ENCODE measurements at regions not wholly inside any gene's neighbourhood (a gene's known extent, or its start where the extent isn't known, plus 50 kb on each side); places are given as distances from the start of the nearest gene placed in this dataset.

GRCh38 chr10:131587976-131588680, 276.6 kb upstream of the TCERG1L start:
- no peak for DNase-seq (ENCODE audit: extremely low read depth in 1 of 11, low read depth in 9 of 11, low spot score in 4 of 11)

- DNase-seq (ENCODE audit: extremely low read depth in 1 of 11, low read depth in 9 of 11, low spot score in 4 of 11) = no peak
Observed at GRCh38 chr10:131588704-131589220, 277.2 kb upstream of the TCERG1L start.

GRCh38 chr10:131590567-131590966, 279.0 kb upstream of the TCERG1L start:
- no peak for DNase-seq (ENCODE audit: extremely low read depth in 1 of 11, low read depth in 9 of 11, low spot score in 4 of 11)

GRCh38 chr10:131591936-131592335, 280.4 kb upstream of the TCERG1L start:
- DNase-seq (ENCODE audit: extremely low read depth in 1 of 11, low read depth in 9 of 11, low spot score in 4 of 11) = no peak

- DNase-seq (ENCODE audit: extremely low read depth in 1 of 11, low read depth in 9 of 11, low spot score in 4 of 11) = no peak
Observed at GRCh38 chr10:131609176-131609575, 291.6 kb upstream of the PPP2R2D start.

- no peak for DNase-seq (ENCODE audit: extremely low read depth in 1 of 11, low read depth in 9 of 11, low spot score in 4 of 11)
Observed at GRCh38 chr10:131615150-131615549, 285.7 kb upstream of the PPP2R2D start.

- no peak for DNase-seq (ENCODE audit: extremely low read depth in 1 of 11, low read depth in 9 of 11, low spot score in 4 of 11)
Observed at GRCh38 chr10:131616040-131616439, 284.8 kb upstream of the PPP2R2D start.

GRCh38 chr10:131617113-131617858, 283.5 kb upstream of the PPP2R2D start:
- DNase-seq (ENCODE audit: extremely low read depth in 1 of 11, low read depth in 9 of 11, low spot score in 4 of 11) = peak in 7 of 11 donors; percentile 3 to 31 (median 15)

- DNase-seq (ENCODE audit: extremely low read depth in 1 of 11, low read depth in 9 of 11, low spot score in 4 of 11) = no peak
Observed at GRCh38 chr10:131618587-131619267, 282.1 kb upstream of the PPP2R2D start.

- no peak for DNase-seq (ENCODE audit: extremely low read depth in 1 of 11, low read depth in 9 of 11, low spot score in 4 of 11)
Observed at GRCh38 chr10:131620314-131620713, 280.5 kb upstream of the PPP2R2D start.

GRCh38 chr10:131620904-131621303, 279.9 kb upstream of the PPP2R2D start:
- DNase-seq (ENCODE audit: extremely low read depth in 1 of 11, low read depth in 9 of 11, low spot score in 4 of 11) = no peak

GRCh38 chr10:131621784-131622624, 278.8 kb upstream of the PPP2R2D start:
- no peak for DNase-seq (ENCODE audit: extremely low read depth in 1 of 11, low read depth in 9 of 11, low spot score in 4 of 11)

- DNase-seq (ENCODE audit: extremely low read depth in 1 of 11, low read depth in 9 of 11, low spot score in 4 of 11) = no peak
Observed at GRCh38 chr10:131625041-131625440, 275.8 kb upstream of the PPP2R2D start.

- DNase-seq (ENCODE audit: extremely low read depth in 1 of 11, low read depth in 9 of 11, low spot score in 4 of 11) = no peak
Observed at GRCh38 chr10:131626274-131626673, 274.5 kb upstream of the PPP2R2D start.

GRCh38 chr10:131629026-131629770, 271.6 kb upstream of the PPP2R2D start:
- no peak for DNase-seq (ENCODE audit: extremely low read depth in 1 of 11, low read depth in 9 of 11, low spot score in 4 of 11)

GRCh38 chr10:131630772-131631258, 270.0 kb upstream of the PPP2R2D start:
- no peak for DNase-seq (ENCODE audit: extremely low read depth in 1 of 11, low read depth in 9 of 11, low spot score in 4 of 11)

- no peak for DNase-seq (ENCODE audit: extremely low read depth in 1 of 11, low read depth in 9 of 11, low spot score in 4 of 11)
Observed at GRCh38 chr10:131631619-131632018, 269.2 kb upstream of the PPP2R2D start.

- DNase-seq (ENCODE audit: extremely low read depth in 1 of 11, low read depth in 9 of 11, low spot score in 4 of 11) = no peak
Observed at GRCh38 chr10:131635564-131636015, 265.2 kb upstream of the PPP2R2D start.
